Mesendoderm (in vitro differentiated cells): ENCODE measurements at regions not wholly inside any gene's neighbourhood (a gene's known extent, or its start where the extent isn't known, plus 50 kb on each side); places are given as distances from the start of the nearest gene placed in this dataset.

Experiments
- DNase-seq: peaks from one replicate; pipeline ENCODE4 v3.0.0; 2013
- H2AK5ac ChIP-seq: 2 replicates; pipeline ENCODE4 v1.6.1; 2013; ENCODE audit warnings: low read length, inconsistent platforms
- H2BK120ac ChIP-seq: 2 replicates; pipeline ENCODE4 v1.6.1; 2013; ENCODE audit warnings: low read depth, mild to moderate bottlenecking, low read length, moderate library complexity, mixed read lengths
- H2BK15ac ChIP-seq: replicated peaks from 2 replicates; pipeline ENCODE4 v1.6.1; 2013; ENCODE audit warnings: low read depth, mild to moderate bottlenecking, moderate library complexity
- H2BK5ac ChIP-seq: 2 replicates; pipeline ENCODE4 v1.6.1; 2013; ENCODE audit warnings: low read length, inconsistent platforms
- H3K18ac ChIP-seq: 2 replicates; pipeline ENCODE4 v1.6.1; 2013; ENCODE audit warnings: mild to moderate bottlenecking, low read length, mixed read lengths
- H3K23ac ChIP-seq: one replicate; pipeline ENCODE4 v1.6.1; 2013; ENCODE audit warnings: low read length
- H3K27ac ChIP-seq: 2 replicates; pipeline ENCODE4 v1.5.1; 2013; ENCODE audit warnings: low read depth, mild to moderate bottlenecking, inconsistent platforms, low read length, moderate library complexity
- H3K27me3 ChIP-seq: 2 replicates; pipeline ENCODE4 v1.6.1; 2013; ENCODE audit warnings: low read length, control low read depth, mild to moderate bottlenecking, inconsistent platforms; ENCODE audit not compliant: insufficient read depth, poor library complexity
- H3K36me3 ChIP-seq: 2 replicates; pipeline ENCODE4 v1.6.1; 2013; ENCODE audit warnings: low read length, inconsistent platforms; ENCODE audit not compliant: control insufficient read depth, insufficient read depth
- H3K4ac ChIP-seq: one replicate; pipeline ENCODE4 v1.6.1; 2013; ENCODE audit warnings: low read depth, mild to moderate bottlenecking, low read length, moderate library complexity
- H3K4me1 ChIP-seq: 2 replicates; pipeline ENCODE4 v1.6.1; 2013; ENCODE audit warnings: low read depth, low read length, inconsistent platforms; ENCODE audit not compliant: control insufficient read depth
- H3K4me2 ChIP-seq: 2 replicates; pipeline ENCODE4 v1.6.1; 2013; ENCODE audit warnings: low read length
- H3K4me3 ChIP-seq: 2 replicates; pipeline ENCODE4 v1.5.1; 2013; ENCODE audit warnings: mild to moderate bottlenecking, low read length
- H3K56ac ChIP-seq: one replicate; pipeline ENCODE4 v1.6.1; 2013; ENCODE audit warnings: low read length
- H3K79me1 ChIP-seq: 2 replicates; pipeline ENCODE4 v1.6.1; 2013; ENCODE audit warnings: low read length, inconsistent platforms
- H3K79me2 ChIP-seq: 2 replicates; pipeline ENCODE4 v1.6.1; 2013; ENCODE audit warnings: mild to moderate bottlenecking, low read length; ENCODE audit not compliant: control insufficient read depth, insufficient read depth
- H3K9ac ChIP-seq: 2 replicates; pipeline ENCODE4 v1.6.1; 2013; ENCODE audit warnings: low read length, inconsistent platforms
- H4K5ac ChIP-seq: one replicate; pipeline ENCODE4 v1.6.1; 2013; ENCODE audit warnings: low read length
- H4K8ac ChIP-seq: one replicate; pipeline ENCODE4 v1.6.1; 2013; ENCODE audit warnings: low read depth, mild to moderate bottlenecking, control low read depth, low read length, moderate library complexity
- WGBS: extraction: QIAGEN DNeasy Blood & Tissue Kit; methylation state at CpG from one replicate; pipeline ENCODE4 v1.1.7; 2013; ENCODE audit warnings: low lambda C conversion rate, missing lambda C conversion rate; ENCODE audit not compliant: insufficient coverage; ENCODE audit errors: extremely low coverage; 5-methylcytosine and 5-hydroxymethylcytosine counted together

GRCh38 chr12:75844985-75845384 lies 186.6 kb downstream of the PHLDA1 start:
- H3K79me1 ChIP-seq: no peaks in the 10 kb centered on the region
- no peak overlapping the region for H3K56ac ChIP-seq
- H3K4me1 ChIP-seq: no peaks in the 10 kb centered on the region
- no peak overlapping the region for H3K4ac ChIP-seq
- no peak overlapping the region for H4K8ac ChIP-seq
- no peak overlapping the region for H3K23ac ChIP-seq
- H2AK5ac ChIP-seq: no peak overlapping the region
- H4K5ac ChIP-seq: no peak overlapping the region
- H3K36me3 ChIP-seq: no peaks in the 10 kb centered on the region
- no peak overlapping the region for H3K18ac ChIP-seq
- H3K27me3 ChIP-seq: no peaks in the 10 kb centered on the region
- no peak overlapping the region for H3K9ac ChIP-seq
- WGBS: no CpG with 5 or more reads among the region's 6 CpGs
- no peak overlapping the region for H2BK120ac ChIP-seq
- H2BK15ac ChIP-seq: peak overlapping the region; percentile 3
- DNase-seq: no peak
- no peak overlapping the region for H3K4me2 ChIP-seq
- no peaks in the 10 kb centered on the region for H3K79me2 ChIP-seq
- no peak overlapping the region for H3K27ac ChIP-seq
- H3K4me3 ChIP-seq: no peak overlapping the region
- no peak overlapping the region for H2BK5ac ChIP-seq

GRCh38 chr12:75844049-75844770 lies 187.4 kb downstream of the PHLDA1 start:
- Histone ChIP-seq H3K56ac (no peak overlapping the region), H3K36me3 (no peaks in the 10 kb centered on the region), H3K9ac (no peak overlapping the region), H3K79me2 (no peaks in the 10 kb centered on the region), H3K4me1 (no peaks in the 10 kb centered on the region), H4K8ac (no peak overlapping the region), H4K5ac (no peak overlapping the region), H3K27me3 (no peaks in the 10 kb centered on the region), H3K18ac (no peak overlapping the region), H2BK5ac (no peak overlapping the region), H3K27ac (no peak overlapping the region), H3K4me2 (no peak overlapping the region), H3K4me3 (no peak overlapping the region), H3K23ac (no peak overlapping the region), H3K4ac (no peak overlapping the region), H2BK15ac (no peak overlapping the region), H2AK5ac (no peak overlapping the region), H2BK120ac (no peak overlapping the region), H3K79me1 (no peaks in the 10 kb centered on the region)
- DNase-seq: no peak
- no CpG with 5 or more reads among the region's 10 CpGs for WGBS

GRCh38 chr12:75842090-75842489 lies 189.5 kb downstream of the PHLDA1 start:
- Histone ChIP-seq H4K8ac (no peak overlapping the region), H3K79me1 (no peaks in the 10 kb centered on the region), H3K4ac (no peak overlapping the region), H2BK120ac (no peak overlapping the region), H3K9ac (no peak overlapping the region), H3K4me2 (no peak overlapping the region), H3K56ac (no peak overlapping the region), H3K27me3 (no peaks in the 10 kb centered on the region), H3K18ac (no peak overlapping the region), H3K27ac (no peak overlapping the region), H3K36me3 (no peaks in the 10 kb centered on the region), H2BK5ac (no peak overlapping the region), H2BK15ac (no peak overlapping the region), H2AK5ac (no peak overlapping the region), H4K5ac (no peak overlapping the region), H3K4me1 (no peaks in the 10 kb centered on the region), H3K23ac (no peak overlapping the region), H3K79me2 (no peaks in the 10 kb centered on the region), H3K4me3 (no peak overlapping the region)
- DNase-seq: no peak
- WGBS: no CpG with 5 or more reads among the region's 1 CpG

GRCh38 chr12:75840994-75841355 lies 190.6 kb downstream of the PHLDA1 start:
- no peak overlapping the region for H3K9ac ChIP-seq
- H3K23ac ChIP-seq: no peak overlapping the region
- H3K4me2 ChIP-seq: no peak overlapping the region
- H3K79me1 ChIP-seq: no peaks in the 10 kb centered on the region
- H2AK5ac ChIP-seq: no peak overlapping the region
- no peak overlapping the region for H3K56ac ChIP-seq
- no peak overlapping the region for H3K27ac ChIP-seq
- H3K4me1 ChIP-seq: no peaks in the 10 kb centered on the region
- H3K4me3 ChIP-seq: no peak overlapping the region
- no peak for DNase-seq
- H3K18ac ChIP-seq: no peak overlapping the region
- no peaks in the 10 kb centered on the region for H3K27me3 ChIP-seq
- H2BK5ac ChIP-seq: no peak overlapping the region
- no peak overlapping the region for H2BK120ac ChIP-seq
- no CpG with 5 or more reads among the region's 3 CpGs for WGBS
- no peak overlapping the region for H4K5ac ChIP-seq
- no peak overlapping the region for H2BK15ac ChIP-seq
- no peaks in the 10 kb centered on the region for H3K79me2 ChIP-seq
- no peaks in the 10 kb centered on the region for H3K36me3 ChIP-seq
- no peak overlapping the region for H4K8ac ChIP-seq
- H3K4ac ChIP-seq: no peak overlapping the region

GRCh38 chr12:75838309-75838708 lies 193.3 kb downstream of the PHLDA1 start:
- H3K79me1 ChIP-seq: no peaks in the 10 kb centered on the region

GRCh38 chr12:75837700-75838099 lies 193.9 kb downstream of the PHLDA1 start:
- no peak overlapping the region for H3K4me3 ChIP-seq
- no peaks in the 10 kb centered on the region for H3K4me1 ChIP-seq
- H3K27ac ChIP-seq: no peak overlapping the region
- no peak overlapping the region for H4K5ac ChIP-seq
- no peaks in the 10 kb centered on the region for H3K79me2 ChIP-seq
- H2BK5ac ChIP-seq: no peak overlapping the region
- no peak overlapping the region for H3K4me2 ChIP-seq
- H4K8ac ChIP-seq: no peak overlapping the region
- no CpG with 5 or more reads among the region's 2 CpGs for WGBS
- H3K36me3 ChIP-seq: no peaks in the 10 kb centered on the region
- no peak overlapping the region for H3K9ac ChIP-seq
- DNase-seq: peak; percentile 80
- no peak overlapping the region for H3K18ac ChIP-seq
- H3K4ac ChIP-seq: no peak overlapping the region
- H3K79me1 ChIP-seq: no peaks in the 10 kb centered on the region
- H2AK5ac ChIP-seq: no peak overlapping the region
- H2BK15ac ChIP-seq: no peak overlapping the region
- no peak overlapping the region for H3K23ac ChIP-seq
- no peak overlapping the region for H3K56ac ChIP-seq
- H3K27me3 ChIP-seq: no peaks in the 10 kb centered on the region
- no peak overlapping the region for H2BK120ac ChIP-seq

More at GRCh38 chr12:75838309-75838708, 193.3 kb downstream of the PHLDA1 start:
- Histone ChIP-seq H3K27me3 (no peaks in the 10 kb centered on the region), H3K4me1 (no peaks in the 10 kb centered on the region), H3K27ac (no peak overlapping the region), H4K5ac (no peak overlapping the region), H3K56ac (no peak overlapping the region), H2AK5ac (no peak overlapping the region), H2BK120ac (no peak overlapping the region), H3K9ac (no peak overlapping the region), H3K18ac (no peak overlapping the region), H3K23ac (no peak overlapping the region), H2BK15ac (no peak overlapping the region), H3K4ac (no peak overlapping the region), H3K4me3 (no peak overlapping the region), H2BK5ac (no peak overlapping the region), H3K4me2 (no peak overlapping the region), H3K36me3 (no peaks in the 10 kb centered on the region), H4K8ac (no peak overlapping the region), H3K79me2 (no peaks in the 10 kb centered on the region)
- no peak for DNase-seq
- no CpG with 5 or more reads among the region's 3 CpGs for WGBS
